OCI-LY7 (cell line): ENCODE measurements at regions not wholly inside any gene's neighbourhood (a gene's known extent, or its start where the extent isn't known, plus 50 kb on each side); places are given as distances from the start of the nearest gene placed in this dataset.
A peak's percentile ranks its signal among the peaks of the same experiment; 100 is the strongest.

Experiments used
- BruUV-seq: library from RNA; stranded (reverse); fragments of 400-500 nt; replicated peaks from 2 replicates; lab custom pipeline; 2021; lab: Mats Ljungman, UMichigan
- CTCF ChIA-PET: fragments of 300-600 bp; sonication (Branson Sonifier 250); formaldehyde crosslinking; loops from one replicate; lab custom pipeline; 2022; ENCODE audit warnings: antibody characterized with exemption; ENCODE audit not compliant: unreplicated experiment; lab: Charles Lee
- POLR2A ChIA-PET: fragments of 300-600 bp; sonication (Branson Sonifier 250); formaldehyde crosslinking; loops from one replicate; lab custom pipeline; 2022; ENCODE audit warnings: antibody characterized with exemption; lab: Charles Lee
- DNase-seq: peaks from one replicate; pipeline ENCODE4 v3.0.0-alpha.2; 2015; ENCODE audit warnings: low spot score
- H2AFZ ChIP-seq: fragments of 200-600 bp; sonication (generic), shearing (Covaris generic); 2 replicates; pipeline ENCODE4 v1.6.1; 2014; ENCODE audit warnings: mild to moderate bottlenecking, antibody characterized with exemption, low read length, moderate library complexity
- H3K27ac ChIP-seq: fragments of 200-600 bp; sonication (generic); 2 replicates; pipeline ENCODE4 v1.5.1; 2014; ENCODE audit warnings: mixed run types, low read depth, mild to moderate bottlenecking, moderate library complexity, low read length, inconsistent platforms; ENCODE audit not compliant: poor library complexity, severe bottlenecking
- H3K36me3 ChIP-seq: fragments of 200-600 bp; sonication (generic); 2 replicates; pipeline ENCODE4 v1.6.1; 2014; ENCODE audit warnings: mild to moderate bottlenecking, antibody characterized with exemption, low read length, moderate library complexity, mixed read lengths; ENCODE audit not compliant: insufficient read depth
- H3K4me1 ChIP-seq: fragments of 200-600 bp; sonication (generic); 2 replicates; pipeline ENCODE4 v1.5.1; 2014; ENCODE audit warnings: mild to moderate bottlenecking, low read length; ENCODE audit not compliant: insufficient read depth, poor library complexity, severe bottlenecking
- H3K4me2 ChIP-seq: fragments of 200-600 bp; sonication (generic); 2 replicates; pipeline ENCODE4 v1.6.1; 2014; ENCODE audit warnings: mild to moderate bottlenecking, low read length
- H3K4me3 ChIP-seq: fragments of 200-600 bp; sonication (generic); 2 replicates; pipeline ENCODE4 v1.5.1; 2014; ENCODE audit warnings: mild to moderate bottlenecking, low read depth, low read length; ENCODE audit not compliant: poor library complexity, severe bottlenecking
- H3K79me2 ChIP-seq: fragments of 200-600 bp; sonication (generic); 2 replicates; pipeline ENCODE4 v1.6.1; 2016; ENCODE audit warnings: low read depth, mild to moderate bottlenecking, low read length, moderate library complexity, mixed read lengths; ENCODE audit not compliant: insufficient read depth
- H3K9me2 ChIP-seq: fragments of 200-600 bp; sonication (generic); 2 replicates; pipeline ENCODE4 v1.6.1; 2016; ENCODE audit warnings: mild to moderate bottlenecking, low read length, mixed read lengths; ENCODE audit not compliant: insufficient read depth
- H3K9me3 ChIP-seq: fragments of 200-600 bp; sonication (generic); 2 replicates; pipeline ENCODE4 v1.6.1; 2014; ENCODE audit warnings: mild to moderate bottlenecking, mixed run types, low read length, mixed read lengths
- H4K20me1 ChIP-seq: fragments of 200-600 bp; sonication (generic); 2 replicates; pipeline ENCODE4 v1.6.1; 2014; ENCODE audit warnings: mild to moderate bottlenecking, antibody characterized with exemption, low read length, moderate library complexity, mixed read lengths; ENCODE audit not compliant: insufficient read depth
- EZH2phosphoT487 ChIP-seq: fragments of 200-600 bp; sonication (generic); IDR thresholded peaks from 2 replicates; pipeline ENCODE4 v1.6.1; 2018; ENCODE audit warnings: low read depth, borderline replicate concordance, mild to moderate bottlenecking, mixed run types, antibody characterized with exemption, low read length, moderate library complexity, mixed read lengths
- intact Hi-C: fragments of 100-400 bp; cut with micrococcal nuclease; formaldehyde crosslinking; loops from one replicate; pipeline ENCODE4 v1.10.0; 2022; ENCODE audit not compliant: unreplicated experiment
- TF ChIP-seq, protein P1 (sequence below): fragments of 200-600 bp; sonication (generic); conservative IDR thresholded peaks from 2 replicates; pipeline ENCODE4 v1.5.1; 2014; ENCODE audit warnings: mild to moderate bottlenecking, antibody characterized with exemption, low read length, moderate library complexity, mixed read lengths

DNA sequence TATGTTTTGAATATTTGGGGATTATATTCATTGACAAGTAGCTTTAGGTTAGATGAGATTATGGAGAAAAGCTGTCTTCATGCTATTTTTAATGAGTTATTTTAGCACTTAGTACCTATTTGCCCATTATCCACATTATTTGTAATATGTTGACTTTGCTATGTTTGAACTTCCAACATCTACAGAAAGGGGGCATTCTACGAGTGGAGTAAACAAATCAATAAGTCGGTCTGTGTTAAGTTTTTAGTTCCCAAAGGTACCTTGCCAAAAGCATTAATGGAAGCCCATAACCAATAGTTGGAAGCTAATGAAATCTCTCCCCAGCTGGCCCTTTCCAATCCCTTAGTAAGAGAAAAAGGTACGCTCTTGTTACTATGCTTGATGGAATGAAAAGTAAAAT is 250.0 kb upstream of the E2F7 start:
- POLR2A ChIA-PET, result interaction anchor here (0.8 kb wide), 1 partner anchor 13 kb away, joined by 3 read pairs; no protein-coding TSS in a partner anchor
- Histone ChIP-seq H3K4me1 (no peaks in the 10 kb centered on the region), H3K9me3 (no peaks in the 10 kb centered on the region), H2AFZ (no peak overlapping the region), H3K79me2 (no peaks in the 10 kb centered on the region), H3K9me2 (no peaks in the 10 kb centered on the region), H3K27ac (no peak overlapping the region), H3K4me2 (no peak overlapping the region), H3K4me3 (no peak overlapping the region), H3K36me3 (no peaks in the 10 kb centered on the region), H4K20me1 (no peaks in the 10 kb centered on the region)
- CTCF ChIA-PET, result no interaction called here
- no peak for DNase-seq
- intact Hi-C loops, result no loop called here
- TF ChIP-seq, protein P1, sequence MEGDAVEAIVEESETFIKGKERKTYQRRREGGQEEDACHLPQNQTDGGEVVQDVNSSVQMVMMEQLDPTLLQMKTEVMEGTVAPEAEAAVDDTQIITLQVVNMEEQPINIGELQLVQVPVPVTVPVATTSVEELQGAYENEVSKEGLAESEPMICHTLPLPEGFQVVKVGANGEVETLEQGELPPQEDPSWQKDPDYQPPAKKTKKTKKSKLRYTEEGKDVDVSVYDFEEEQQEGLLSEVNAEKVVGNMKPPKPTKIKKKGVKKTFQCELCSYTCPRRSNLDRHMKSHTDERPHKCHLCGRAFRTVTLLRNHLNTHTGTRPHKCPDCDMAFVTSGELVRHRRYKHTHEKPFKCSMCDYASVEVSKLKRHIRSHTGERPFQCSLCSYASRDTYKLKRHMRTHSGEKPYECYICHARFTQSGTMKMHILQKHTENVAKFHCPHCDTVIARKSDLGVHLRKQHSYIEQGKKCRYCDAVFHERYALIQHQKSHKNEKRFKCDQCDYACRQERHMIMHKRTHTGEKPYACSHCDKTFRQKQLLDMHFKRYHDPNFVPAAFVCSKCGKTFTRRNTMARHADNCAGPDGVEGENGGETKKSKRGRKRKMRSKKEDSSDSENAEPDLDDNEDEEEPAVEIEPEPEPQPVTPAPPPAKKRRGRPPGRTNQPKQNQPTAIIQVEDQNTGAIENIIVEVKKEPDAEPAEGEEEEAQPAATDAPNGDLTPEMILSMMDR, result peak; percentile 25; the same call in 1 of the 2 replicates
- TF ChIP-seq EZH2phosphoT487, result no peak
- no TSS peak for BruUV-seq

DNA sequence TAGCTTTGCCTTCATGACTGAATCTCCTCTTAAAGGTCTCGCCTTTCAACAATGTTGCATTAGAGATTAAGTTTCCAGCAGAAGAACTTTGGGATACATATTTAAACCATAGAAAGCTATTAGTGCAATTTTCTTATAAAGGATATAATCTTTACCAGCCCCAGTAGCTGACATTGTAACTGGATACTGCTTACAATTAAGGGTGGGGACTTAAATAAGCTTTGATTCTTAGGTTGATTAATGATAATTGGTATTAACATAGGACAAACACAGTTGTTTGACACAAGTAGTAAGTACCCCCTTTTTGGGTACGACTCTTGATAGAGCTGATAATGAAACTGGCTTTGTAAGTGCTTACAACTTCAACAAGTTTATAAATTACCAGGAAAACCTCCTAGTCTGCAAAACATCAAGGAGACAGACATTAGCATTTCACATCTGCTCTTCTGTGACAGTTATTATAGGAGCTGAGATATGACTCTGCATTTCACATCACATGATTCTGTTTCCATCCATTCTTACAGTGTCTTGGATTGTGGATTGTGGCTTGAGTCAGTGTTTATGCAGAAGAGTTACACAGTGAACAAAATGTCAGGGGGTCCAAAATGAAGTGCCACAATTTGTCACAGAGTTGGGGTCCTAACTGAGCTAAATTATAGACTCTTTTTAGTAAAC is 249.1 kb upstream of the E2F7 start:
- DNase-seq, result no peak
- intact Hi-C loops, result no loop called here
- ChIA-PET POLR2A (no interaction called here), CTCF (no interaction called here)
- Histone ChIP-seq H2AFZ (no peak overlapping the region), H3K4me3 (no peak overlapping the region), H3K4me1 (no peaks in the 10 kb centered on the region), H3K9me3 (no peaks in the 10 kb centered on the region), H3K27ac (no peak overlapping the region), H3K4me2 (no peak overlapping the region), H3K79me2 (no peaks in the 10 kb centered on the region), H4K20me1 (no peaks in the 10 kb centered on the region), H3K36me3 (no peaks in the 10 kb centered on the region), H3K9me2 (no peaks in the 10 kb centered on the region)
- TF ChIP-seq EZH2phosphoT487, result no peak
- TF ChIP-seq, protein P1, result no peak
- BruUV-seq, result no TSS peak

DNA sequence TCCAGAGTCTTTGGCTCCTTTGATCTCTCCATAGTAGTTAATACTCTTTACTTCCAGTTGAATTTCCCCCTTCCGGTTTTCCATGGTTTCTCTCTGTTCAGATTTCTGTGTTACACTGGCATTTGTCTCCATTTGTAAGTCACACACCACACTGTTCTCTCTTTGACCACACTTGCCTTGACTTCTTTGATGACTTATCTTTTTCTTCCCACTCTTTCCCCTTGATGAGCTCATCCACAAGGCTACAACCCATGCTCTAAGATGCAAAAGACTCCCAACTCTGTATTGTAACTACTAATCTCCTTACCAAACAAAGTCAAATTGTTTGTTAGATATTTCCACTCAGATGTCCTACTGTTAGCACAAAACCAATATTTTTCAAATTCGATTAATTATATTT is 242.7 kb upstream of the E2F7 start:
- TF ChIP-seq EZH2phosphoT487, result no peak
- TF ChIP-seq, protein P1, result no peak
- POLR2A ChIA-PET, result interaction anchor here (0.7 kb wide), 1 partner anchor 11 kb away, joined by 3 read pairs; no protein-coding TSS in a partner anchor
- no peak overlapping the region for H3K4me2 ChIP-seq
- H3K4me3 ChIP-seq, result no peak overlapping the region
- intact Hi-C loops, result no loop called here
- no peaks in the 10 kb centered on the region for H4K20me1 ChIP-seq
- H3K9me2 ChIP-seq, result no peaks in the 10 kb centered on the region
- H3K4me1 ChIP-seq, result no peaks in the 10 kb centered on the region
- H3K36me3 ChIP-seq, result no peaks in the 10 kb centered on the region
- H3K79me2 ChIP-seq, result no peaks in the 10 kb centered on the region
- no peak overlapping the region for H2AFZ ChIP-seq
- H3K9me3 ChIP-seq, result no peaks in the 10 kb centered on the region
- no TSS peak for BruUV-seq
- CTCF ChIA-PET, result no interaction called here
- DNase-seq, result no peak
- H3K27ac ChIP-seq, result no peak overlapping the region
